Tibial nerve (tissue), 4 donors: ENCODE measurements at regions not wholly inside any gene's neighbourhood (a gene's known extent, or its start where the extent isn't known, plus 50 kb on each side); places are given as distances from the start of the nearest gene placed in this dataset.

Source experiments
- DNase-seq, 2 donors: peaks; one replicate each; pipeline ENCODE4 v3.0.0-alpha.2; 2019; ENCODE audit warnings: low spot score in 2 of 2
- H3K27ac ChIP-seq, 4 donors: fragments of 200-600 bp; sonication (generic) in 3 of 4; one replicate each; pipeline ENCODE4 v1.5.1; 2017 to 2019; ENCODE audit warnings: mild to moderate bottlenecking in 1 of 4
- H3K27me3 ChIP-seq, 2 donors: fragments of 200-600 bp; sonication (generic) in 1 of 2; one replicate each; pipeline versions ENCODE4 v1.5.1 to v1.6.0; 2017 to 2019
- H3K36me3 ChIP-seq, 3 donors: fragments of 200-600 bp; sonication (generic); one replicate each; pipeline ENCODE4 v1.5.1; 2018 to 2019
- H3K4me1 ChIP-seq, 4 donors: fragments of 200-600 bp; sonication (generic) in 3 of 4; one replicate each; pipeline ENCODE4 v1.5.1; 2017 to 2019
- H3K4me3 ChIP-seq, 4 donors: fragments of 200-600 bp; sonication (generic) in 3 of 4; one replicate each; pipeline ENCODE4 v1.5.1; 2017 to 2019; ENCODE audit warnings: mild to moderate bottlenecking in 1 of 4, moderate library complexity in 1 of 4
- H3K9me3 ChIP-seq, 4 donors: fragments of 200-600 bp; sonication (generic) in 3 of 4; one replicate each; pipeline ENCODE4 v1.5.1; 2017 to 2019
- CTCF ChIP-seq, 5 experiments: fragments of 200-600 bp in 3 of 5; fragments of 450-650 bp in 2 of 5; sonication (generic) in 3 of 5; IDR thresholded peaks; one replicate each; pipeline ENCODE4 v1.5.1; 2016 to 2019; ENCODE audit warnings: antibody characterized with exemption in 5 of 5, mild to moderate bottlenecking in 3 of 5, moderate library complexity in 2 of 5
- EP300 ChIP-seq, 2 donors: sonication (generic); formaldehyde crosslinking; IDR thresholded peaks; one replicate each; pipeline ENCODE4 v1.6.1; 2017; ENCODE audit warnings: antibody characterized with exemption in 2 of 2, mild to moderate bottlenecking in 1 of 2
- POLR2A ChIP-seq, 2 donors: fragments of 450-650 bp; IDR thresholded peaks; one replicate each; pipeline ENCODE4 v1.6.1; 2017; ENCODE audit warnings: antibody characterized with exemption in 2 of 2, mild to moderate bottlenecking in 2 of 2, moderate library complexity in 2 of 2
- WGBS, 2 donors: methylation state at CpG; one replicate each; pipeline ENCODE4 v1.1.5; 2018; 5-methylcytosine and 5-hydroxymethylcytosine counted together

GRCh38 chr16:86921289-86921688 is 342.9 kb downstream of the FOXL1 start:
- H3K4me3 ChIP-seq, result no peak overlapping the region
- no peaks in the 10 kb centered on the region for H3K36me3 ChIP-seq
- TF ChIP-seq POLR2A (IDR thresholded peaks at IDR 0.05), result no peak
- TF ChIP-seq EP300 (IDR thresholded peaks at IDR 0.05), result no peak
- TF ChIP-seq CTCF (IDR thresholded peaks at IDR 0.05), result no peak
- peaks cover 0 to 21% of the 10 kb centered on the region in 2 donors for H3K27me3 ChIP-seq
- no peak for DNase-seq
- no peak overlapping the region for H3K27ac ChIP-seq
- peaks cover 0 to 34% (median 0%) of the 10 kb centered on the region in 4 donors for H3K9me3 ChIP-seq
- H3K4me1 ChIP-seq, result no peaks in the 10 kb centered on the region
- 92 to 98% methylated on average over 4 of the region's 4 CpGs for WGBS, 2 donors

- WGBS, 2 donors, result 76 to 80% methylated on average over 7 of the region's 7 CpGs
- H3K27me3 ChIP-seq, result peaks cover 0 to 30% of the 10 kb centered on the region in 2 donors
- H3K4me3 ChIP-seq, result no peak overlapping the region
- H3K4me1 ChIP-seq, result no peaks in the 10 kb centered on the region
- no peaks in the 10 kb centered on the region for H3K36me3 ChIP-seq
- DNase-seq, result no peak
- peaks cover 0 to 34% (median 0%) of the 10 kb centered on the region in 4 donors for H3K9me3 ChIP-seq
- no peak overlapping the region for H3K27ac ChIP-seq
- TF ChIP-seq CTCF (IDR thresholded peaks at IDR 0.05) (no peak), EP300 (IDR thresholded peaks at IDR 0.05) (no peak), POLR2A (IDR thresholded peaks at IDR 0.05) (no peak)
Measured at GRCh38 chr16:86922311-86922710, 344.0 kb downstream of the FOXL1 start.

GRCh38 chr16:86923656-86924055 is 345.3 kb downstream of the FOXL1 start:
- no peak for DNase-seq
- H3K36me3 ChIP-seq, result no peaks in the 10 kb centered on the region
- H3K27ac ChIP-seq, result no peak overlapping the region
- no peak overlapping the region for H3K4me3 ChIP-seq
- peaks cover 0 to 43% of the 10 kb centered on the region in 2 donors for H3K27me3 ChIP-seq
- 55 to 60% methylated on average over 4 of the region's 4 CpGs for WGBS, 2 donors
- H3K9me3 ChIP-seq, result peaks cover 0 to 34% (median 0%) of the 10 kb centered on the region in 4 donors
- TF ChIP-seq POLR2A (IDR thresholded peaks at IDR 0.05) (no peak), EP300 (IDR thresholded peaks at IDR 0.05) (no peak)
- H3K4me1 ChIP-seq, result peaks cover 0 to 3% (median 0%) of the 10 kb centered on the region in 4 donors

- Histone ChIP-seq H3K9me3 (peaks cover 0 to 34% (median 0%) of the 10 kb centered on the region in 4 donors), H3K4me1 (peaks cover 0 to 11% (median 0%) of the 10 kb centered on the region in 4 donors), H3K27me3 (peaks cover 0 to 47% of the 10 kb centered on the region in 2 donors), H3K36me3 (no peaks in the 10 kb centered on the region), H3K27ac (no peak overlapping the region), H3K4me3 (no peak overlapping the region)
- DNase-seq, result no peak
- TF ChIP-seq POLR2A (IDR thresholded peaks at IDR 0.05), result no peak
- TF ChIP-seq CTCF (IDR thresholded peaks at IDR 0.05), result no peak
- TF ChIP-seq EP300 (IDR thresholded peaks at IDR 0.05), result no peak
- 84 to 89% methylated on average over 6 of the region's 6 CpGs for WGBS, 2 donors
Measured at GRCh38 chr16:86924537-86924936, 346.2 kb downstream of the FOXL1 start.

- no peak overlapping the region for H3K27ac ChIP-seq
- peaks cover 0 to 27% (median 0%) of the 10 kb centered on the region in 4 donors for H3K9me3 ChIP-seq
- 55 to 56% methylated on average over 16 to 18 of the region's 18 CpGs for WGBS, 2 donors
- TF ChIP-seq CTCF (IDR thresholded peaks at IDR 0.05) (no peak), POLR2A (IDR thresholded peaks at IDR 0.05) (no peak), EP300 (IDR thresholded peaks at IDR 0.05) (no peak)
- no peak overlapping the region for H3K4me3 ChIP-seq
- H3K36me3 ChIP-seq, result no peaks in the 10 kb centered on the region
- peaks cover 0 to 13% (median 0%) of the 10 kb centered on the region in 4 donors for H3K4me1 ChIP-seq
- peaks cover 0 to 47% of the 10 kb centered on the region in 2 donors for H3K27me3 ChIP-seq
- no peak for DNase-seq
Measured at GRCh38 chr16:86925067-86925791, 346.9 kb downstream of the FOXL1 start.
